HUDEP-2 (cell line): ENCODE measurements at regions not wholly inside any gene's neighbourhood (a gene's known extent, or its start where the extent isn't known, plus 50 kb on each side); places are given as distances from the start of the nearest gene placed in this dataset.
"Not testable (repeated sequence)": the region's sequence is repeated elsewhere in the genome, so short reads cannot be mapped to it uniquely, and the experiment has no call there.

ENCODE experiments used
- DNase-seq, 76 experiments: peaks; one replicate each; lab custom pipeline; 2025; ENCODE audit not compliant: unreplicated experiment in 76 of 76; lab: John Stamatoyannopoulos, UW

- DNase-seq, result no peak
Measured at GRCh38 chr3:88398581-88398980, 248.8 kb downstream of the C3orf38 start.

GRCh38 chr3:88403319-88403718 is 253.6 kb downstream of the C3orf38 start:
- no peak for DNase-seq

GRCh38 chr3:88408097-88408496 is 258.3 kb downstream of the C3orf38 start:
- no peak for DNase-seq

DNA sequence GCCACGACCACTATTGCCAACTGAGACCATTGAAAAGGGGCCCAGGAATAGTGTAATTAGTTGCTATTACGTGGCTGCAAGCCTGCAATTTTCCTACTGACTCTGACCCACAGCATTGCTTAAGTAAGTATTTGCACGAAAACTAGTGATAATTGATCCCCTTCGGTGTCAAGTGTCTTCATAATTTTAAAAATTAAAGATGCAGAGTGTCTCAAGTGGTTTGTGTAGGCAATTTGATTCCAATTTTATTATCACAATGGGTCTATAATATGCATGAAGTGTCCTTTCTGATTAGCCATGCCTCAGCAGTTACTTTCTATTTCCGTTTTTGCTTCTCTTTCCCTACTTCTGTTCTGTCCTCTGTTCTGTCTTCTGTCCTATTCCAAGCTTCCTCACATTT is 259.2 kb downstream of the C3orf38 start:
- DNase-seq, result no peak

DNA sequence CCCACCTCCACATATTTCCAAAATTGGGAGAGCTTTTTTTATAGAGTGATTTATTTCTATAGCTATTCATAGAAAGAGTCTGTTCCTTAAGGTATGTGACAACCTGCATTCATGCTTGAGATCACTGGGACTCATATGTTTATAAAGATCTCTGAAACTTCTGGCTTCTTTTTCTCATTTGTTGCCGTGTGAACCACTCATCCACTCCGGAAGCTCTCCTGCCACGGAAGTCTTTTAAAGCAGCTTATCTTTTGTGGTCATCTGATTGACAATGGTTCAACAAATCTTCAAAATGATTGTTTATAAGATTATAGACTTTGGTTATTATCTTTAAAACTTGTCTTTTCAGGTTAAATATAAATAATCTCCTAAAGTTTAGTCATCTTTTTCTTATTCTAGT is 260.5 kb downstream of the C3orf38 start:
- no peak for DNase-seq

- DNase-seq, result no peak
Measured at GRCh38 chr3:88412346-88412745, 262.6 kb downstream of the C3orf38 start.

GRCh38 chr3:88416436-88416835 is 266.7 kb downstream of the C3orf38 start:
- DNase-seq, result peak in 1 of 76 experiments; percentile 8

DNA sequence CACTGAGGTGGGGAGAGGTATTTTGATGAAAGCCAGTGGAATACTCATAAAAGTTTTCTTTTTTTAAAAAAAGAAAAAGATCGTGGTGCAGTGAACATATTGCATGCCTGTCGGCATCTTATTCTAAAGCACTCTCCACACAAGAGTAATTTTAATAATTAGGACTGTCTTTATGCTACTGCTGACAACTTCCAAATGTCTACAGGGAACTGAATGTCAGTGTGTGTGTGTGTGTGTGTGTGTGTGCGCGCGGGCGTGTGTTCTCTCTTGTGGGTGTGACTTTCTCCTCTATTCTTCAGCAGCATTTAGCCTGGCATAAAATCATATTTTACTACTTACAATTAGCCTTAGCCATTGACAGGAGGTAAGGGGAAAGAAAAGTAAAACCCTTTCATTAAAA is 268.5 kb downstream of the C3orf38 start:
- peak in 1 of 76 experiments; percentile 2 for DNase-seq

GRCh38 chr3:88433568-88433967 is 283.8 kb downstream of the C3orf38 start:
- DNase-seq, result no peak

GRCh38 chr3:88434001-88434400 is 284.2 kb downstream of the C3orf38 start:
- no peak for DNase-seq

GRCh38 chr3:88440701-88441100 is 290.9 kb downstream of the C3orf38 start:
- DNase-seq, result no peak

GRCh38 chr3:88443066-88443465 is 293.3 kb downstream of the C3orf38 start:
- DNase-seq, result no peak

DNA sequence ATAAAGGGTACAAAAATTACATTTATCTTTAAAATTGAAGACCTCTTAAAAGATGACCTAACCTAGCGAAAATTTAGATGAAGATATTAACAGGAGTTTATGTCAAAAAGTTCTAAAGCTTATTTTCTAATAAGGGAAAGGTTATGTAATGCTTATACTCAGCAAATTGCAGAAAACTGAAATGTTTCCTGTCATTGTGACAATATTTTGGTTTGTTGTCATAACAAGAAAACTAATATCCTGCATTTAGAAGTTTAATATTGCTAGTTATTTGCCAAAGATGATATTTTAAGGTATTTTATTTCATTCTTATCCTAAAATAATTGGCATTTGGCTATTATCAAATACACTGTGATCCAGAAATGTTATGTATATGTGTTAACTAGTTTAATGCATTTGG is 294.5 kb downstream of the C3orf38 start:
- no peak for DNase-seq

- no peak for DNase-seq
Measured at GRCh38 chr3:88452228-88452627, 302.5 kb downstream of the C3orf38 start.

DNA sequence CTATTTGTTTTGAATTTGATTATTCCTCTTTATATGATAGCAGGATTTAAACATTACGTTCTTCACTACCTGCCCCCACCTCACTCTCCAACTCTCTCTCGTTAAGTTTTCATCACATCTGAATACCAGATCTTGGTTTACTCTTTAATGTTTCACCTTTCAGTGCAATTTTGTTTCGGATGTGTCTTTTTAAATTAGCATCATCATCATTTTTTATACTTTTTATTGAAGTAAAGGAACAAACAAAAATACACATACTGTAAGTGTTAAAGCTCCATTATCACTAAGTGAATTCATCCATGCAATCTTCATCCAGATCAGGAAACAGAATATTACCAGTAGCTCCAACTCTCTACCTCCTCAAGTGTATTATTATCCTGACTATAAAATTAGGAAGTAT is 310.6 kb downstream of the C3orf38 start:
- DNase-seq, result no peak

- no peak for DNase-seq
Measured at GRCh38 chr3:88462230-88462629, 312.5 kb downstream of the C3orf38 start.

DNA sequence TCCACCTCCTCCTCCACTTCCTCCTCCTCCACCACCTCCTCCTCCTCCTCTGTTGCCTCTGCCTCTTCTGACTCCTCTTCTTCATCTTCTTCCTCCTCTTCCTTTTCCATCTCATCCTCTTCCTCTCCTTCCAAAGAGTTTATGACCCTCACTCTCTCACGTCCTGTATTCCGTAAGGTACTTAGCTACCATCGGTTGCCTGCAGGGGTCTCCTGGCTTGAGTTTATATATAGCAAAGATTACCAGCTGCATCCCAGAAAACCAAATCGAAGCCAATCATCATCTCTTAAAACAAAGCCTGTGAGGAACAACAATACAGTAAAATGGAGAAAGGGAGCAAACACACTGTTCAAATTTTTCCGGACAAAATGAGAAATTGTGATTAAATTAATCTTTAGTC is 317.4 kb downstream of the C3orf38 start:
- DNase-seq, result no peak

- no peak for DNase-seq
Measured at GRCh38 chr3:88469216-88469615, 319.5 kb downstream of the C3orf38 start.

GRCh38 chr3:88478460-88478859 is 328.7 kb downstream of the C3orf38 start:
- DNase-seq, result no peak

- DNase-seq, result no peak
Measured at GRCh38 chr3:88480822-88481221, 331.1 kb downstream of the C3orf38 start.

DNA sequence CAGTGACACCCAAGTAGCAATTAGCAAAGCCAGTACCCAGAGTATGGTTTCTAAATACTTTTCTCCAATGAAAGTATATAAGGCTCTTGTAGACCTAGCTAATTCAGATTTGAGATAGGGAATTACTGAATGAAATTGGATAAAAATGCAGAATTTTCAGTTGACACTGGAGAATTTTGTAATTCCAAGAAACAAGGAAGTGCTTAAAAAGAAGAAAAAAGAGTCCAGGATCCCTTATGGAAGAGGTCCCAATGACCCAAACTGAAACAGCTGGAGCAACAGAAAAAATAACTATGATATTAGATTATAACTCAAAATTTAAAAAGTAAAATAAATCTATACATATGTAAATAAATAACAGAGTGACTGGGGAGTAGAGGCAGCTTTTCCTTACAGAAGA is 335.2 kb downstream of the C3orf38 start:
- DNase-seq, result no peak

DNA sequence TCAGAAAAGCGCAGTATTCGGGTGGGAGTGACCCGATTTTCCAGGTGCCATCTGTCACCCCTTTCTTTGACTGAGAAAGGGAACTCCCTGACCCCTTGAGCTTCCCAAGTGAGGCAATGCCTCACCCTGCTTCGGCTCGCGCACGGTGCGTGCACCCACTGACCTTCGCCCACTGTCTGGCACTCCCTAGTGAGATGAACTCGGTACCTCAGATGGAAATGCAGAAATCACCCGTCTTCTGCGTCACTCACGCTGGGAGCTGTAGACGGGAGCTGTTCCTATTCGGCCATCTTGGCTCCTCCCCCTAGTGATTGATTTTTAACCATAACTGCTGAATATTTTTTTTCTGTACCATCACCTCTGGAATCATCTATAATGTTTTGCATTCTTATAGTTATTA is 359.1 kb downstream of the C3orf38 start:
- DNase-seq, result not testable (repeated sequence)

DNA sequence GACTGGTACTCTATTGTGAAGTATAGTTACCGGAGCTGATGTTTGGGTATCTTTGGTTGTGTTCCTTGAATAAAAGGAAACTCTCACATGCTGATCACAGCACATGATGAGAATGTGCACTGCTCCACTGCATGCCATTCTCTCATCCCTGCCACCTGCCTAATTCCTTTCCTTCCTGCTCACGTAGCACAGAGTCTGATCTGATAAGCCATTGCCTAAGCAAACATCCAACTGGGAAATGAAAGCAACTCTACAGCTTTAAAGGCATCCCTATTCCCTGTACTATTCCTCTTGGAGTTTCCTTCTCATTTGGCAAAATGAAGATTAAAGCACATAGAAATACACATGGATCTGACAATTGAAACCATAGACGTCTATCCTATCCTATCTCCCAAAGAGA is 359.8 kb downstream of the C3orf38 start:
- no peak for DNase-seq

- DNase-seq, result no peak
Measured at GRCh38 chr3:88528494-88528893, 378.7 kb downstream of the C3orf38 start.
